ENCODE measurements at regions not wholly inside any gene's neighbourhood (a gene's known extent, or its start where the extent isn't known, plus 50 kb on each side); places are given as distances from the start of the nearest gene placed in this dataset.

- TF ChIP-seq POLR2A (IDR thresholded peaks at IDR 0.05; ENCODE audit: low read length) (no peak), GATA1 (IDR thresholded peaks at IDR 0.05; ENCODE audit: low read depth, low read length) (no peak)
These were observed 153.3 kb upstream of the ETS2 start for GRCh38 chr21:38652396-38652795.
